ENCODE measurements at regions not wholly inside any gene's neighbourhood (a gene's known extent, or its start where the extent isn't known, plus 50 kb on each side); places are given as distances from the start of the nearest gene placed in this dataset.

DNA sequence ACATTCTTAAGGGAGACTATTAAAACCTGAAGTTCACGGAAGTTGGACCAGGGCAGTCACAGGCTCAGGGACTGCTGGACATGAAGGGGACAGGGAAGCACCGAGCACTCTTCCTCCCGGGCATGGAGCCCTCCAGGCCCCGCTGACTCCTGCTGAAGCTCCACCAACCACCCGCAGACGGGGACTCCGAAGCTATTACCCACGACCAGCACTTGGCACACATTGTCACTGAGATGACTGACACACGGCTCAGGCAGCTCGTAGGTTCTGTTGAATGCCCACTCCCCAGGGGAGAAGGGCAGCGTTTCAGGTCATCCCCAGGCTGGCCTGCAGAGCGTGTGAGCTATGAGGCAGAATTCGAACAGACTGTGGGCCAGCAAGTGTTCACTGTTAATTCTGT, 234.8 kb downstream of the NDUFA10 start:
- no peaks in the 10 kb centered on the region for H4K20me1 ChIP-seq (replicated peaks; ENCODE audit: control insufficient read depth, insufficient read depth, low read length)
- H3K36me3 ChIP-seq (ENCODE audit: control insufficient read depth, insufficient read depth, low read length): no peaks in the 10 kb centered on the region
- H2AFZ ChIP-seq (ENCODE audit: low read depth, low read length): no peak overlapping the region
- H3K79me2 ChIP-seq (ENCODE audit: control insufficient read depth, insufficient read depth, low read length): no peaks in the 10 kb centered on the region
- CTCF ChIA-PET (ENCODE audit: low intra/inter-chr PET ratio): no interaction called here
- POLR2A ChIA-PET: interaction anchor here (0.6 kb wide), 1 partner anchor 32 kb away, joined by 4 read pairs; no protein-coding TSS in a partner anchor
- no peak overlapping the region for H3K4me2 ChIP-seq (ENCODE audit: insufficient read depth, low read length)
- FAIRE-seq: no peak
- intact Hi-C loops (cut with micrococcal nuclease): no loop called here
- peaks cover 3% of the 10 kb centered on the region for H3K9me1 ChIP-seq (ENCODE audit: control insufficient read depth, insufficient read depth, low read length)
- peaks cover 0 to 27% of the 10 kb centered on the region in 2 experiments; a peak in 2 of 5 replicates for H3K27me3 ChIP-seq (ENCODE audit: control insufficient read depth in 2 of 2, insufficient read depth in 2 of 2, low read length in 2 of 2)
- BruUV-seq (replicated peaks): no TSS peak
- in situ Hi-C loops (cut with MboI): no loop called here
- no peaks in the 10 kb centered on the region; a peak in 1 of 5 replicates for H3K4me1 ChIP-seq (replicated peaks in 1 of 2; ENCODE audit: control insufficient read depth in 2 of 2, insufficient read depth in 2 of 2, low read length in 2 of 2)
- no peak overlapping the region for H3K4me3 ChIP-seq
- no peaks in the 10 kb centered on the region for H3K9me3 ChIP-seq (replicated peaks; ENCODE audit: control insufficient read depth, insufficient read depth, low read depth, low read length)
- no peak overlapping the region for H3K9ac ChIP-seq (ENCODE audit: insufficient read depth in 1 of 2, low read depth in 2 of 2, low read length in 2 of 2)
- H3K27ac ChIP-seq (ENCODE audit: extremely low read depth, low read depth, low read length): no peak overlapping the region
- DNase-seq (ENCODE audit: extremely low read depth in 1 of 4, low spot score in 3 of 4): no peak
- TF ChIP-seq NFYB (IDR thresholded peaks at IDR 0.05; ENCODE audit: extremely low read depth, insufficient read length) (no peak), RBM39 (optimal IDR thresholded peaks at IDR 0.05; ENCODE audit: low read depth, low read length) (no peak), LARP7 (IDR thresholded peaks at IDR 0.05) (no peak), SREBF2 (CRISPR knock-in tag; IDR thresholded peaks at IDR 0.05) (no peak), TFAM (CRISPR knock-in tag; conservative IDR thresholded peaks at IDR 0.05) (no peak), GTF2F1 (IDR thresholded peaks at IDR 0.05; ENCODE audit: low read depth, low read length) (no peak), EP300 (IDR thresholded peaks at IDR 0.05; ENCODE audit: low read length) (no peak), HEY1 (CRISPR knock-in tag; IDR thresholded peaks at IDR 0.05; ENCODE audit: borderline replicate concordance) (no peak), TGIF2 (CRISPR knock-in tag; IDR thresholded peaks at IDR 0.05) (no peak), ZNF324 (CRISPR knock-in tag; IDR thresholded peaks at IDR 0.05) (no peak)
- TF ChIP-seq, protein P1, sequence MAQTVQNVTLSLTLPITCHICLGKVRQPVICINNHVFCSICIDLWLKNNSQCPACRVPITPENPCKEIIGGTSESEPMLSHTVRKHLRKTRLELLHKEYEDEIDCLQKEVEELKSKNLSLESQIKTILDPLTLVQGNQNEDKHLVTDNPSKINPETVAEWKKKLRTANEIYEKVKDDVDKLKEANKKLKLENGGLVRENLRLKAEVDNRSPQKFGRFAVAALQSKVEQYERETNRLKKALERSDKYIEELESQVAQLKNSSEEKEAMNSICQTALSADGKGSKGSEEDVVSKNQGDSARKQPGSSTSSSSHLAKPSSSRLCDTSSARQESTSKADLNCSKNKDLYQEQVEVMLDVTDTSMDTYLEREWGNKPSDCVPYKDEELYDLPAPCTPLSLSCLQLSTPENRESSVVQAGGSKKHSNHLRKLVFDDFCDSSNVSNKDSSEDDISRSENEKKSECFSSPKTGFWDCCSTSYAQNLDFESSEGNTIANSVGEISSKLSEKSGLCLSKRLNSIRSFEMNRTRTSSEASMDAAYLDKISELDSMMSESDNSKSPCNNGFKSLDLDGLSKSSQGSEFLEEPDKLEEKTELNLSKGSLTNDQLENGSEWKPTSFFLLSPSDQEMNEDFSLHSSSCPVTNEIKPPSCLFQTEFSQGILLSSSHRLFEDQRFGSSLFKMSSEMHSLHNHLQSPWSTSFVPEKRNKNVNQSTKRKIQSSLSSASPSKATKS (CRISPR knock-in tag; IDR thresholded peaks at IDR 0.05): no peak
- TF ChIP-seq, protein P2, sequence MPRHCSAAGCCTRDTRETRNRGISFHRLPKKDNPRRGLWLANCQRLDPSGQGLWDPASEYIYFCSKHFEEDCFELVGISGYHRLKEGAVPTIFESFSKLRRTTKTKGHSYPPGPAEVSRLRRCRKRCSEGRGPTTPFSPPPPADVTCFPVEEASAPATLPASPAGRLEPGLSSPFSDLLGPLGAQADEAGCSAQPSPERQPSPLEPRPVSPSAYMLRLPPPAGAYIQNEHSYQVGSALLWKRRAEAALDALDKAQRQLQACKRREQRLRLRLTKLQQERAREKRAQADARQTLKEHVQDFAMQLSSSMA (CRISPR knock-in tag; IDR thresholded peaks at IDR 0.05): no peak
- no peak for ATAC-seq
- WGBS (ENCODE audit: insufficient coverage, low coverage, missing lambda C conversion rate): 2% methylated on average over 8 of the region's 13 CpGs
